A673 (cell line): ENCODE measurements at regions not wholly inside any gene's neighbourhood (a gene's known extent, or its start where the extent isn't known, plus 50 kb on each side); places are given as distances from the start of the nearest gene placed in this dataset.

ENCODE experiments used
- BruUV-seq: library from RNA; stranded (reverse); fragments of 400-500 nt; replicated peaks from 2 replicates; lab custom pipeline; 2021; lab: Mats Ljungman, UMichigan
- CTCF ChIA-PET: fragments of 300-600 bp; sonication (Branson Sonifier 250); formaldehyde crosslinking; loops from one replicate; lab custom pipeline; 2022; ENCODE audit warnings: antibody characterized with exemption; lab: Charles Lee
- POLR2A ChIA-PET: fragments of 300-600 bp; sonication (Branson Sonifier 250); formaldehyde crosslinking; loops from one replicate; lab custom pipeline; 2022; ENCODE audit warnings: antibody characterized with exemption; ENCODE audit not compliant: low non-redundant PET; lab: Charles Lee
- DNase-seq: peaks from one replicate; pipeline ENCODE4 v3.0.0-alpha.2; 2015; ENCODE audit warnings: low spot score
- H3K27ac ChIP-seq: fragments of 200-600 bp; sonication (generic); 2 replicates; pipeline ENCODE4 v1.5.1; 2016; ENCODE audit warnings: mixed run types, low read depth, mild to moderate bottlenecking, mixed read lengths, antibody characterized with exemption, low read length; ENCODE audit not compliant: poor library complexity, severe bottlenecking
- H3K27me3 ChIP-seq: fragments of 200-600 bp; sonication (generic); replicated peaks from 2 replicates; pipeline ENCODE4 v1.6.1; 2017; ENCODE audit warnings: mixed run types, low read depth, mild to moderate bottlenecking, mixed read lengths, antibody characterized with exemption, low read length; ENCODE audit not compliant: insufficient read depth, poor library complexity
- H3K36me3 ChIP-seq: fragments of 200-600 bp; sonication (generic); 2 replicates; pipeline ENCODE4 v1.6.1; 2016; ENCODE audit warnings: mixed run types, mild to moderate bottlenecking, mixed read lengths, antibody characterized with exemption, low read length; ENCODE audit not compliant: insufficient read depth, poor library complexity, severe bottlenecking
- H3K4me1 ChIP-seq: fragments of 200-600 bp; sonication (generic); 2 replicates; pipeline ENCODE4 v1.6.1; 2017; ENCODE audit warnings: mixed run types, mild to moderate bottlenecking, mixed read lengths, antibody characterized with exemption, low read length; ENCODE audit not compliant: insufficient read depth, poor library complexity, severe bottlenecking
- H3K4me3 ChIP-seq: fragments of 200-600 bp; sonication (generic); 2 replicates; pipeline ENCODE4 v1.5.1; 2016; ENCODE audit warnings: low read depth, mixed run types, mild to moderate bottlenecking, mixed read lengths, low read length; ENCODE audit not compliant: poor library complexity, severe bottlenecking
- H3K9me3 ChIP-seq: fragments of 200-600 bp; sonication (generic); 2 replicates; pipeline ENCODE4 v1.6.1; 2016; ENCODE audit warnings: mixed run types, low read depth, mild to moderate bottlenecking, mixed read lengths, antibody characterized with exemption, low read length; ENCODE audit not compliant: poor library complexity, severe bottlenecking
- EZH2 ChIP-seq: fragments of 200-600 bp; sonication (generic); IDR thresholded peaks from 2 replicates; pipeline ENCODE4 v1.6.1; 2017; ENCODE audit warnings: borderline replicate concordance, low read depth, mild to moderate bottlenecking, mixed read lengths, antibody characterized with exemption, low read length; ENCODE audit not compliant: poor library complexity, severe bottlenecking
- intact Hi-C: fragments of 100-400 bp; cut with micrococcal nuclease; formaldehyde crosslinking; loops from one replicate; pipeline ENCODE4 v1.10.0; 2022; ENCODE audit not compliant: unreplicated experiment
- TF ChIP-seq, protein P1 (sequence below): fragments of 300-800, 200-600 bp; sonication (generic); conservative IDR thresholded peaks from 2 replicates; pipeline ENCODE4 v1.5.1; 2017; ENCODE audit warnings: low read depth, mild to moderate bottlenecking, antibody characterized with exemption, low read length, moderate library complexity, mixed read lengths

DNA sequence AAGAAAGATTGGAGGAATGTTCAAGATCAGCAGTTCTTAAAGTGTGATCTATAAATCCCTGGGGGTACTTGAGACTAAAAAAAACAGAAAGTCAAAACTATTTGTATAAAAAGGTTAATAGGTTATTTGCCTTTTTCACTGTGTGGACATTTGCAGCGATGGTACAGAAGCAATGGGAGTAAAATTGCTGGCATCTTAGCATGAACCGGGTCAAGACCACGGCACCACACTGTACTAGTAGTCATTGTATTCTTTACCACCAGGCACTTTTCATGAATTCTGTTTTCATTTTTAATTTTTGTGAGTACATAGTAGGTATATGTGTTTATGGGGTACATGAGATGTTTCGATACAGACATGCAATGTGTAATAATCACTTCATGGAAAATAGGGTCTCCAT is 126.2 kb downstream of the IPO8 start:
- H3K4me1 ChIP-seq: no peaks in the 10 kb centered on the region
- H3K27me3 ChIP-seq: no peaks in the 10 kb centered on the region
- DNase-seq: no peak
- intact Hi-C loops: no loop called here
- TF ChIP-seq, protein P1, sequence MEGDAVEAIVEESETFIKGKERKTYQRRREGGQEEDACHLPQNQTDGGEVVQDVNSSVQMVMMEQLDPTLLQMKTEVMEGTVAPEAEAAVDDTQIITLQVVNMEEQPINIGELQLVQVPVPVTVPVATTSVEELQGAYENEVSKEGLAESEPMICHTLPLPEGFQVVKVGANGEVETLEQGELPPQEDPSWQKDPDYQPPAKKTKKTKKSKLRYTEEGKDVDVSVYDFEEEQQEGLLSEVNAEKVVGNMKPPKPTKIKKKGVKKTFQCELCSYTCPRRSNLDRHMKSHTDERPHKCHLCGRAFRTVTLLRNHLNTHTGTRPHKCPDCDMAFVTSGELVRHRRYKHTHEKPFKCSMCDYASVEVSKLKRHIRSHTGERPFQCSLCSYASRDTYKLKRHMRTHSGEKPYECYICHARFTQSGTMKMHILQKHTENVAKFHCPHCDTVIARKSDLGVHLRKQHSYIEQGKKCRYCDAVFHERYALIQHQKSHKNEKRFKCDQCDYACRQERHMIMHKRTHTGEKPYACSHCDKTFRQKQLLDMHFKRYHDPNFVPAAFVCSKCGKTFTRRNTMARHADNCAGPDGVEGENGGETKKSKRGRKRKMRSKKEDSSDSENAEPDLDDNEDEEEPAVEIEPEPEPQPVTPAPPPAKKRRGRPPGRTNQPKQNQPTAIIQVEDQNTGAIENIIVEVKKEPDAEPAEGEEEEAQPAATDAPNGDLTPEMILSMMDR: no peak
- no peak for TF ChIP-seq EZH2
- H3K27ac ChIP-seq: no peak overlapping the region
- H3K36me3 ChIP-seq: no peaks in the 10 kb centered on the region
- H3K4me3 ChIP-seq: no peak overlapping the region
- POLR2A ChIA-PET: no interaction called here
- no peaks in the 10 kb centered on the region for H3K9me3 ChIP-seq
- BruUV-seq: no TSS peak
- CTCF ChIA-PET: no interaction called here

DNA sequence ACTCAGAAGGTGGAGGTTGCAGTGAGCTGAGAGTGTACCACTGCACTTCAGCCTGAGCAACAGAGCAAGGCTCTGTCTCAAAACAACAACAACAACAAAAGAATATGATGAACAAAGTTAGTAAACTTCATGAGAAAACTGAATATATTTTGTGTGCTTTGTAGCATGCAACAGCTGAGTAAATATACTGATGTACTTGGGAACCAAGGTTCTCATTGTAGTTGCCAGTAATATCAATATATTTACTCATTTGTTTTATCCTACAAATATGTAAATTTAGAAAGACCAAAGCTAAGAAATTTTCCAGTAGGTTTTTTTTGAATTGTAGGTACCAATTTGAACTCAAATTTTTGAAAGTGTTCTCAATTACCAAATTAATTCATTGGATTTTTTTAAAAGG is 127.2 kb downstream of the IPO8 start:
- no peak overlapping the region for H3K4me3 ChIP-seq
- DNase-seq: no peak
- ChIA-PET CTCF (no interaction called here), POLR2A (no interaction called here)
- no peak overlapping the region for H3K27ac ChIP-seq
- BruUV-seq: no TSS peak
- H3K4me1 ChIP-seq: no peaks in the 10 kb centered on the region
- no peaks in the 10 kb centered on the region for H3K9me3 ChIP-seq
- TF ChIP-seq, protein P1: no peak
- no peak for TF ChIP-seq EZH2
- intact Hi-C loops: no loop called here
- H3K27me3 ChIP-seq: no peaks in the 10 kb centered on the region
- no peaks in the 10 kb centered on the region for H3K36me3 ChIP-seq

DNA sequence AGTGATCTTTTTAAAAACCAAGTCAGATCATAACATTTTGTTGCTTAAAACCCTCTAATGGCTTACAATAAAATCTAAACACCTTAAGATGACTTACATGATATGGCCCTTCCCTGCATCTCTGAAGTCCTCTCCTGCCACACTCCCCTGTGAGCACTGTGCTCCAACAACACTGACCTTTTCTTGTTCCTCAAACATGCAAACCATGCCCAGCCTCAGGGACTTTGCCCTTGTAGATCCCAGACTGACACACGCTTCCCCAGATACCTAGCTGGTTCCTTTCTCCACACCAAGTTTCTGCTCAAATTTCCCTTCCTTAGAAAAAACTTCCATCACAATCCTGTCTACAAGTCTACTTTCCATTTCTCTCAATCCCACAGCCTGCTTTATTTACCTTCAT is 128.6 kb downstream of the IPO8 start:
- Histone ChIP-seq H3K9me3 (no peaks in the 10 kb centered on the region), H3K27ac (no peak overlapping the region), H3K4me3 (no peak overlapping the region), H3K36me3 (no peaks in the 10 kb centered on the region), H3K27me3 (no peaks in the 10 kb centered on the region), H3K4me1 (no peaks in the 10 kb centered on the region)
- CTCF ChIA-PET: no interaction called here
- no peak for TF ChIP-seq EZH2
- TF ChIP-seq, protein P1: no peak
- POLR2A ChIA-PET: no interaction called here
- intact Hi-C loops: no loop called here
- BruUV-seq: no TSS peak
- DNase-seq: no peak
